KOPT-K1 (cell line): ENCODE measurements at regions not wholly inside any gene's neighbourhood (a gene's known extent, or its start where the extent isn't known, plus 50 kb on each side); places are given as distances from the start of the nearest gene placed in this dataset.
"Not testable (repeated sequence)": the region's sequence is repeated elsewhere in the genome, so short reads cannot be mapped to it uniquely, and the experiment has no call there.

Experiments used
- H3K27ac ChIP-seq: fragments of 200-600 bp; sonication (generic); 2 replicates; pipeline ENCODE4 v1.5.1; 2016; ENCODE audit warnings: antibody characterized with exemption, mild to moderate bottlenecking, low read depth, low read length; ENCODE audit not compliant: poor library complexity, severe bottlenecking
- H3K36me3 ChIP-seq: fragments of 200-600 bp; sonication (generic); 2 replicates; pipeline ENCODE4 v1.5.1; 2017; ENCODE audit warnings: antibody characterized with exemption, mild to moderate bottlenecking, low read length, moderate library complexity; ENCODE audit not compliant: insufficient read depth
- H3K9me3 ChIP-seq: fragments of 200-600 bp; sonication (generic); 2 replicates; pipeline ENCODE4 v1.5.1; 2017; ENCODE audit warnings: antibody characterized with exemption, low read length, mild to moderate bottlenecking; ENCODE audit not compliant: insufficient read depth, poor library complexity, severe bottlenecking

- H3K36me3 ChIP-seq, result no peaks in the 10 kb centered on the region
- H3K9me3 ChIP-seq, result no peaks in the 10 kb centered on the region
- H3K27ac ChIP-seq, result no peak overlapping the region
These were observed 584.3 kb downstream of the NSUN3 start for GRCh38 chr3:94647131-94647530.

- not testable (repeated sequence) for H3K36me3 ChIP-seq, H3K27ac ChIP-seq, H3K9me3 ChIP-seq
These were observed 585.7 kb downstream of the NSUN3 start for GRCh38 chr3:94648270-94649180.

GRCh38 chr3:94654096-94654495 is 591.2 kb downstream of the NSUN3 start:
- H3K36me3 ChIP-seq, result no peaks in the 10 kb centered on the region
- no peak overlapping the region for H3K27ac ChIP-seq
- H3K9me3 ChIP-seq, result no peaks in the 10 kb centered on the region

- no peak overlapping the region for H3K27ac ChIP-seq
- H3K9me3 ChIP-seq, result no peaks in the 10 kb centered on the region
- H3K36me3 ChIP-seq, result no peaks in the 10 kb centered on the region
These were observed 603.1 kb downstream of the NSUN3 start for GRCh38 chr3:94665922-94666321.

GRCh38 chr3:94671078-94671477 is 608.2 kb downstream of the NSUN3 start:
- Histone ChIP-seq H3K36me3 (no peaks in the 10 kb centered on the region), H3K9me3 (no peaks in the 10 kb centered on the region), H3K27ac (no peak overlapping the region)

GRCh38 chr3:94673876-94674275 is 611.0 kb downstream of the NSUN3 start:
- Histone ChIP-seq H3K36me3 (no peaks in the 10 kb centered on the region), H3K27ac (no peak overlapping the region), H3K9me3 (no peaks in the 10 kb centered on the region)

GRCh38 chr3:94686208-94686607 is 623.3 kb downstream of the NSUN3 start:
- H3K27ac ChIP-seq, result no peak overlapping the region
- H3K36me3 ChIP-seq, result no peaks in the 10 kb centered on the region
- H3K9me3 ChIP-seq, result no peaks in the 10 kb centered on the region

GRCh38 chr3:94693997-94694640 is 631.3 kb downstream of the NSUN3 start:
- Histone ChIP-seq H3K9me3 (no peaks in the 10 kb centered on the region), H3K27ac (no peak overlapping the region), H3K36me3 (no peaks in the 10 kb centered on the region)

- H3K27ac ChIP-seq, result no peak overlapping the region
- no peaks in the 10 kb centered on the region for H3K36me3 ChIP-seq
- no peaks in the 10 kb centered on the region for H3K9me3 ChIP-seq
These were observed 632.0 kb downstream of the NSUN3 start for GRCh38 chr3:94694894-94695293.

- H3K27ac ChIP-seq, result no peak overlapping the region
- H3K9me3 ChIP-seq, result no peaks in the 10 kb centered on the region
- H3K36me3 ChIP-seq, result no peaks in the 10 kb centered on the region
These were observed 641.6 kb downstream of the NSUN3 start for GRCh38 chr3:94704467-94704866.

GRCh38 chr3:94709249-94709902 is 646.5 kb downstream of the NSUN3 start:
- no peak overlapping the region for H3K27ac ChIP-seq
- H3K36me3 ChIP-seq, result no peaks in the 10 kb centered on the region
- H3K9me3 ChIP-seq, result no peaks in the 10 kb centered on the region

- H3K27ac ChIP-seq, result no peak overlapping the region
- H3K9me3 ChIP-seq, result no peaks in the 10 kb centered on the region
- H3K36me3 ChIP-seq, result no peaks in the 10 kb centered on the region
These were observed 651.3 kb downstream of the NSUN3 start for GRCh38 chr3:94714194-94714593.

GRCh38 chr3:94716326-94717018 is 653.6 kb downstream of the NSUN3 start:
- Histone ChIP-seq H3K36me3 (no peaks in the 10 kb centered on the region), H3K9me3 (no peaks in the 10 kb centered on the region), H3K27ac (no peak overlapping the region)

- Histone ChIP-seq H3K9me3 (no peaks in the 10 kb centered on the region), H3K36me3 (no peaks in the 10 kb centered on the region), H3K27ac (no peak overlapping the region)
These were observed 671.3 kb downstream of the NSUN3 start for GRCh38 chr3:94734206-94734605.

GRCh38 chr3:94735354-94735753 is 672.5 kb downstream of the NSUN3 start:
- Histone ChIP-seq H3K27ac (no peak overlapping the region), H3K9me3 (no peaks in the 10 kb centered on the region)

More at GRCh38 chr3:94735354-94735753, 672.5 kb downstream of the NSUN3 start:
- no peaks in the 10 kb centered on the region for H3K36me3 ChIP-seq
